ENCODE measurements at regions not wholly inside any gene's neighbourhood (a gene's known extent, or its start where the extent isn't known, plus 50 kb on each side); places are given as distances from the start of the nearest gene placed in this dataset.

DNA sequence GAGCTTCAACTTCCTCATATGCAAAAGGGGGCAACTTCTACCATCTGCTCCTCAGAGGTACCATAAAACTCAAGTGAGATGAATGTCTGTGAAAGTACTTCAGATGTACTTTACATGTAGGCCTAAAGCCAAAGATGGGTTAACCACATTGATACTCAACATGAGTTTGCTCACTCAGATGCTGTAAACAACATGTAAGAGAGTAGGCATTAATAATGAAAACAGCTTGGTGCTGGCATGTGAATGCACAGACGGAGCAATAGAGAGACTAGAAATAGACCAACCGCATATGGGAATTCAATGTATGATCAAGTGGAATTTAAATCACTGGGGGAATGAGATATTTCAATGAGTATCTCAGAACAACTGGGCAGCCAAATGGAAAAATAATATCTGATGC, 143.8 kb upstream of the CDYL start:
- TF ChIP-seq, protein P1, sequence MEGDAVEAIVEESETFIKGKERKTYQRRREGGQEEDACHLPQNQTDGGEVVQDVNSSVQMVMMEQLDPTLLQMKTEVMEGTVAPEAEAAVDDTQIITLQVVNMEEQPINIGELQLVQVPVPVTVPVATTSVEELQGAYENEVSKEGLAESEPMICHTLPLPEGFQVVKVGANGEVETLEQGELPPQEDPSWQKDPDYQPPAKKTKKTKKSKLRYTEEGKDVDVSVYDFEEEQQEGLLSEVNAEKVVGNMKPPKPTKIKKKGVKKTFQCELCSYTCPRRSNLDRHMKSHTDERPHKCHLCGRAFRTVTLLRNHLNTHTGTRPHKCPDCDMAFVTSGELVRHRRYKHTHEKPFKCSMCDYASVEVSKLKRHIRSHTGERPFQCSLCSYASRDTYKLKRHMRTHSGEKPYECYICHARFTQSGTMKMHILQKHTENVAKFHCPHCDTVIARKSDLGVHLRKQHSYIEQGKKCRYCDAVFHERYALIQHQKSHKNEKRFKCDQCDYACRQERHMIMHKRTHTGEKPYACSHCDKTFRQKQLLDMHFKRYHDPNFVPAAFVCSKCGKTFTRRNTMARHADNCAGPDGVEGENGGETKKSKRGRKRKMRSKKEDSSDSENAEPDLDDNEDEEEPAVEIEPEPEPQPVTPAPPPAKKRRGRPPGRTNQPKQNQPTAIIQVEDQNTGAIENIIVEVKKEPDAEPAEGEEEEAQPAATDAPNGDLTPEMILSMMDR (IDR thresholded peaks at IDR 0.05), result no peak
- no peak for TF ChIP-seq POLR2A (IDR thresholded peaks at IDR 0.05)
- no peak for TF ChIP-seq EP300 (IDR thresholded peaks at IDR 0.05)
- no peak for TF ChIP-seq POLR2AphosphoS5 (IDR thresholded peaks at IDR 0.05)

All from stomach (tissue), 4 donors.